Breast epithelium (tissue), 3 donors: ENCODE measurements at regions not wholly inside any gene's neighbourhood (a gene's known extent, or its start where the extent isn't known, plus 50 kb on each side); places are given as distances from the start of the nearest gene placed in this dataset.

Experiments
- CTCF ChIP-seq, 3 donors: fragments of 450-650 bp; IDR thresholded peaks; one replicate each; pipeline ENCODE4 v1.5.1; 2016 to 2017; ENCODE audit warnings: antibody characterized with exemption in 3 of 3, mild to moderate bottlenecking in 3 of 3, moderate library complexity in 3 of 3
- POLR2A ChIP-seq: fragments of 450-650 bp; IDR thresholded peaks from one replicate; pipeline ENCODE4 v1.6.1; 2016; ENCODE audit warnings: antibody characterized with exemption, mild to moderate bottlenecking, moderate library complexity
- POLR2AphosphoS5 ChIP-seq, 3 donors: sonication (generic); formaldehyde crosslinking; IDR thresholded peaks; one replicate each; pipeline ENCODE4 v1.6.1; 2017; ENCODE audit warnings: antibody characterized with exemption in 3 of 3

- no peak for TF ChIP-seq CTCF (IDR thresholded peaks at IDR 0.05)
- no peak for TF ChIP-seq POLR2AphosphoS5 (IDR thresholded peaks at IDR 0.05)
- TF ChIP-seq POLR2A, result no peak
Observed at GRCh38 chr7:84412161-84412969, 217.8 kb upstream of the SEMA3A start.
